KMS-11 (cell line): ENCODE measurements at regions not wholly inside any gene's neighbourhood (a gene's known extent, or its start where the extent isn't known, plus 50 kb on each side); places are given as distances from the start of the nearest gene placed in this dataset.
A peak's percentile ranks its signal among the peaks of the same experiment; 100 is the strongest.

Experiments
- H2AFZ ChIP-seq: fragments of 200-600 bp; sonication (generic); 2 replicates; pipeline ENCODE4 v1.6.1; 2016; ENCODE audit warnings: antibody characterized with exemption, mixed run types, low read depth
- H3K27ac ChIP-seq: fragments of 200-600 bp; sonication (generic); 2 replicates; pipeline ENCODE4 v1.6.1; 2016; ENCODE audit warnings: mild to moderate bottlenecking, mixed run types
- H3K27me3 ChIP-seq: fragments of 200-600 bp; sonication (generic); 2 replicates; pipeline ENCODE4 v1.6.1; 2017; ENCODE audit warnings: mild to moderate bottlenecking, low read depth, mixed run types, moderate library complexity; ENCODE audit not compliant: insufficient read depth
- H3K36me3 ChIP-seq: fragments of 200-600 bp; sonication (generic); 2 replicates; pipeline ENCODE4 v1.6.1; 2017; ENCODE audit warnings: mild to moderate bottlenecking, mixed run types; ENCODE audit not compliant: insufficient read depth
- H3K4me1 ChIP-seq: fragments of 200-600 bp; sonication (generic); 2 replicates; pipeline ENCODE4 v1.6.1; 2016; ENCODE audit warnings: mild to moderate bottlenecking, low read depth, mixed run types; ENCODE audit not compliant: poor library complexity, severe bottlenecking
- H3K4me2 ChIP-seq: fragments of 200-600 bp; sonication (generic); 2 replicates; pipeline ENCODE4 v1.7.0; 2016; ENCODE audit warnings: mild to moderate bottlenecking, mixed run types
- H3K4me3 ChIP-seq: fragments of 200-600 bp; sonication (generic); IDR thresholded peaks from 2 replicates; pipeline ENCODE4 v1.6.1; 2017; ENCODE audit warnings: low read depth, low read length, mixed read lengths; ENCODE audit not compliant: insufficient read depth
- H3K79me2 ChIP-seq: fragments of 200-600 bp; sonication (generic); 2 replicates; pipeline ENCODE4 v1.6.1; 2016; ENCODE audit warnings: low read depth, mixed run types; ENCODE audit not compliant: insufficient read depth
- H3K9ac ChIP-seq: fragments of 200-600 bp; sonication (generic); 2 replicates; pipeline ENCODE4 v1.6.1; 2016; ENCODE audit warnings: mild to moderate bottlenecking, mixed run types
- H4K20me1 ChIP-seq: fragments of 200-600 bp; sonication (generic); 2 replicates; pipeline ENCODE4 v1.6.1; 2016; ENCODE audit warnings: mild to moderate bottlenecking, mixed run types; ENCODE audit not compliant: insufficient read depth
- TF ChIP-seq, protein P1 (sequence below): fragments of 200-600 bp; sonication (generic); conservative IDR thresholded peaks from 2 replicates; pipeline ENCODE4 v1.6.1; 2017; ENCODE audit warnings: low read depth, mild to moderate bottlenecking, antibody characterized with exemption, low read length, moderate library complexity, mixed read lengths

DNA sequence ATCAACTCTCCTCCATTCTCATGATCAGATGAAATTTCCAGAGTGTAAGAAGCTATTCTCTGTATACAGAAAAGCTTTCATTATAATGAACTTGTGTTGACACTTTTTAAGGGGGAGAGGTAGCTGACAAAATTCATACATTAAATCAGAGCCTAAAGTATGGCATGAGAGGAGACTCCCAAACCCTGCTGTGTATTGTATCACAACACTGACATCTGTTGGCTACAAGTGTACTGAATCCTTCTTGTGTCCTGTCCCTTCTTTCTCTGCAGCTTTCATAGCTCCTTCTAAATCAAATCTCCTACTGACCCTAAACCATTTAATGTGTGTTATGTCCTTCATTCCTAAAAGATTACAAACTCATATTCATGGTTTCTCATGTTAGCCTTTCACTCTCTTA, 70.9 kb downstream of the GCC1 start:
- H3K27ac ChIP-seq: no peak overlapping the region
- H3K27me3 ChIP-seq: no peaks in the 10 kb centered on the region
- H3K4me3 ChIP-seq: no peak overlapping the region
- H3K36me3 ChIP-seq: no peaks in the 10 kb centered on the region
- H3K79me2 ChIP-seq: no peaks in the 10 kb centered on the region
- no peak overlapping the region for H3K9ac ChIP-seq
- no peak overlapping the region for H2AFZ ChIP-seq
- no peak overlapping the region for H3K4me2 ChIP-seq
- TF ChIP-seq, protein P1, sequence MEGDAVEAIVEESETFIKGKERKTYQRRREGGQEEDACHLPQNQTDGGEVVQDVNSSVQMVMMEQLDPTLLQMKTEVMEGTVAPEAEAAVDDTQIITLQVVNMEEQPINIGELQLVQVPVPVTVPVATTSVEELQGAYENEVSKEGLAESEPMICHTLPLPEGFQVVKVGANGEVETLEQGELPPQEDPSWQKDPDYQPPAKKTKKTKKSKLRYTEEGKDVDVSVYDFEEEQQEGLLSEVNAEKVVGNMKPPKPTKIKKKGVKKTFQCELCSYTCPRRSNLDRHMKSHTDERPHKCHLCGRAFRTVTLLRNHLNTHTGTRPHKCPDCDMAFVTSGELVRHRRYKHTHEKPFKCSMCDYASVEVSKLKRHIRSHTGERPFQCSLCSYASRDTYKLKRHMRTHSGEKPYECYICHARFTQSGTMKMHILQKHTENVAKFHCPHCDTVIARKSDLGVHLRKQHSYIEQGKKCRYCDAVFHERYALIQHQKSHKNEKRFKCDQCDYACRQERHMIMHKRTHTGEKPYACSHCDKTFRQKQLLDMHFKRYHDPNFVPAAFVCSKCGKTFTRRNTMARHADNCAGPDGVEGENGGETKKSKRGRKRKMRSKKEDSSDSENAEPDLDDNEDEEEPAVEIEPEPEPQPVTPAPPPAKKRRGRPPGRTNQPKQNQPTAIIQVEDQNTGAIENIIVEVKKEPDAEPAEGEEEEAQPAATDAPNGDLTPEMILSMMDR: peak; percentile 34; the same call in 1 of the 2 replicates
- no peaks in the 10 kb centered on the region for H4K20me1 ChIP-seq
- H3K4me1 ChIP-seq: no peaks in the 10 kb centered on the region

DNA sequence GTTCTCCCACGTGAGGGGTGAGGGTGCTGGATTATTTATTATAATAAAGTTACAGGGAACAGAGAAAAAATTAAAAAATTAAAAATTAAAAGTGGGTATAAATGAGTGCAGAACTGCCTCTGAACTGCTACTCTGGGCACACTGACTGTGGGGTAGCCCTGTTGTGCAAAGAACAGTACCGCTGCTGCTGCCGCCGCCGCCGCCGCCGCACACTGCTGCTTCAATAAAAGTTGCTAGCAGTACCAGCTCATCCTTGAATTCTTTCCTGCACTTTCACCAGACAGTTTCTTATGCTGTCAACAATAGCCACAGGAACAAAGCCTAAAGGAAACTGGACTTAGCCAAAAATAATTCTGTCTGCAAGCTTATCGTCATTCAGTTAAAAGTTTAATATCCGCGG, 72.1 kb downstream of the GCC1 start:
- Histone ChIP-seq H3K4me2 (no peak overlapping the region), H3K36me3 (no peaks in the 10 kb centered on the region), H4K20me1 (no peaks in the 10 kb centered on the region), H3K27me3 (no peaks in the 10 kb centered on the region), H2AFZ (no peak overlapping the region), H3K9ac (no peak overlapping the region), H3K4me1 (no peaks in the 10 kb centered on the region), H3K27ac (no peak overlapping the region), H3K4me3 (no peak overlapping the region), H3K79me2 (no peaks in the 10 kb centered on the region)
- TF ChIP-seq, protein P1: no peak

DNA sequence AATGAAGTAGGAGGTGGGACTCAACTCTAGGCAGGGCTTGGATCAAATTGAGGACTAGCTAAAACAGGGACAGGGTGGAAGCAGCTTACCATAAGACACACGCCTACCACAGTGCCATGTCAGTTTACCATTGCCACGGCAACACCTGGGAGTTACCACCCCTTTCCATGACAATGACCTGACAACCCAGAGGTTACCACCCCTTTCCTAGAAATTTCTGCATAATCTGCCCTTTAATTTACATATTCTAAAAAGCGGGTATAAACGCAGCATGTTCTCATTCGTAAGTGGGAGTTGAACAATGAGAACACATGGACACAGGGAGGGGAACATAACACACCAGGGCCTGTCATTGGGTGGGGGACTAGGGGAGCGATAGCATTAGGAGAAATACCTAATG, 72.7 kb downstream of the GCC1 start:
- TF ChIP-seq, protein P1: no peak
- H3K27ac ChIP-seq: no peak overlapping the region
- no peak overlapping the region for H3K9ac ChIP-seq
- no peaks in the 10 kb centered on the region for H3K4me1 ChIP-seq
- H3K4me3 ChIP-seq: no peak overlapping the region
- H2AFZ ChIP-seq: no peak overlapping the region
- H3K79me2 ChIP-seq: no peaks in the 10 kb centered on the region
- H4K20me1 ChIP-seq: no peaks in the 10 kb centered on the region
- H3K4me2 ChIP-seq: no peak overlapping the region
- H3K27me3 ChIP-seq: no peaks in the 10 kb centered on the region
- no peaks in the 10 kb centered on the region for H3K36me3 ChIP-seq

DNA sequence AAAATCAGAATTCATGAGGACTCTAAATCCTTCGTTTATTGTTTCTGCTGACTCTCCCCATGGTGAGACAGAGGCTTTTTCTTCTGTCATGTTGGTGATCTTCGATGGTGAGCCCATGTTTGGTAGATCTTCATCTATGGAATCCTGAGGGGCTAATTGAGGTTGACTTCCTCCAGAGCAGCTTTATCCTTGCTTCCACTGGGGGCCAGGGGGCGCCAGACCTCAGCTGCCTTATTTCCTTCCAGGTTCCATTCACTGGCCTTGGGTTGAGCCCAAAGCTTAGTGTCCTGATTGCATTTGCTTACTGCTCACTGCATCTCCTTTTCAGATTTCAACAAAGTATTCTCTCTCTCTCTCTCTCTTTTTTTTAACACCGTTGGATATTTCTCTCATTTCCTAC, 80.7 kb downstream of the GCC1 start:
- Histone ChIP-seq H2AFZ (no peak overlapping the region), H3K4me2 (no peak overlapping the region), H3K4me1 (no peaks in the 10 kb centered on the region), H3K27me3 (no peaks in the 10 kb centered on the region), H4K20me1 (no peaks in the 10 kb centered on the region), H3K4me3 (no peak overlapping the region), H3K9ac (no peak overlapping the region), H3K27ac (no peak overlapping the region), H3K79me2 (no peaks in the 10 kb centered on the region), H3K36me3 (no peaks in the 10 kb centered on the region)
- TF ChIP-seq, protein P1: peak; percentile 65
